ENCODE measurements at regions not wholly inside any gene's neighbourhood (a gene's known extent, or its start where the extent isn't known, plus 50 kb on each side); places are given as distances from the start of the nearest gene placed in this dataset.

DNA sequence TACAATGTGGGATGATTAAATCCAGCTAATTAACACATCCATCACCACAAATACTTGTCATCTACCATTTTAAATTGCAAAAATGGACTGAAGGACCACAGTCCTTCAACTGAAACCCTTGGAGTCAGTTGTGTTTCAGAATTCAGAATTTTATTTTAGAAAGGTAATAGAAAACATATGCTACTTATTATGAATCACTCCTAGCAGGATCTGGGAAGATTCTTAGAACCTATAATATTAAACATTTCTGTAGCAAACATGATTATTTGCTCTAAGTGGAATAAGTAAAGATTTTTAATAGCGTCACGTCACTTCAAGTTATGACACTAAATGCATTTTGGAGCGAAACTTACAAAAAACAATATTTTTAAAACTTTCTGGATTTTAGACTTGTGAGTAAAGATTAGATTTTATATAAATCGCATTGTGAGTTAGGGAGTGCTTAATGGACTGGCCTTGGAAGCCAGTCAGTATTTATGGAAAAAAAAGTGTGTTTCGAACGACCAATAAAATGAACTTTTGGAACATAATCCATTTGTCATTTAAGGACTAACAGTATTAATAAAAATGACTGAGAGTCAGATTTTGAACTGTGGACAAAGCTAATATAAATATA, 71.8 kb upstream of the PHACTR2 start:
- H4K20me1 ChIP-seq (ENCODE audit: low read depth, low read length) = no peaks in the 10 kb centered on the region
- H3F3A ChIP-seq (ENCODE audit: insufficient read depth) = no peaks in the 10 kb centered on the region
- no peak overlapping the region for H3K4me3 ChIP-seq (ENCODE audit: insufficient read depth, low read length, poor library complexity, severe bottlenecking)
- no peak overlapping the region for H3K27ac ChIP-seq (ENCODE audit: low read depth, low read length)
- no peaks in the 10 kb centered on the region for H3K9me3 ChIP-seq (ENCODE audit: insufficient read depth, low read length)
- no peak overlapping the region for H2AFZ ChIP-seq (ENCODE audit: low read depth, low read length, severe bottlenecking)
- H3K27me3 ChIP-seq (ENCODE audit: low read length) = no peaks in the 10 kb centered on the region
- H3K79me2 ChIP-seq (ENCODE audit: insufficient read depth, low read length) = no peaks in the 10 kb centered on the region
- no peak for TF ChIP-seq EZH2phosphoT487 (conservative IDR thresholded peaks at IDR 0.05; ENCODE audit: low read length)
- TF ChIP-seq, protein P1, sequence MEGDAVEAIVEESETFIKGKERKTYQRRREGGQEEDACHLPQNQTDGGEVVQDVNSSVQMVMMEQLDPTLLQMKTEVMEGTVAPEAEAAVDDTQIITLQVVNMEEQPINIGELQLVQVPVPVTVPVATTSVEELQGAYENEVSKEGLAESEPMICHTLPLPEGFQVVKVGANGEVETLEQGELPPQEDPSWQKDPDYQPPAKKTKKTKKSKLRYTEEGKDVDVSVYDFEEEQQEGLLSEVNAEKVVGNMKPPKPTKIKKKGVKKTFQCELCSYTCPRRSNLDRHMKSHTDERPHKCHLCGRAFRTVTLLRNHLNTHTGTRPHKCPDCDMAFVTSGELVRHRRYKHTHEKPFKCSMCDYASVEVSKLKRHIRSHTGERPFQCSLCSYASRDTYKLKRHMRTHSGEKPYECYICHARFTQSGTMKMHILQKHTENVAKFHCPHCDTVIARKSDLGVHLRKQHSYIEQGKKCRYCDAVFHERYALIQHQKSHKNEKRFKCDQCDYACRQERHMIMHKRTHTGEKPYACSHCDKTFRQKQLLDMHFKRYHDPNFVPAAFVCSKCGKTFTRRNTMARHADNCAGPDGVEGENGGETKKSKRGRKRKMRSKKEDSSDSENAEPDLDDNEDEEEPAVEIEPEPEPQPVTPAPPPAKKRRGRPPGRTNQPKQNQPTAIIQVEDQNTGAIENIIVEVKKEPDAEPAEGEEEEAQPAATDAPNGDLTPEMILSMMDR (IDR thresholded peaks at IDR 0.05; ENCODE audit: insufficient read depth, low read length, poor library complexity, severe bottlenecking) = no peak
- H3K9me2 ChIP-seq (replicated peaks; ENCODE audit: insufficient read depth, low read length) = no peaks in the 10 kb centered on the region
- no peaks in the 10 kb centered on the region for H3K36me3 ChIP-seq (ENCODE audit: low read length)
- H3K9ac ChIP-seq (ENCODE audit: low read length) = no peak overlapping the region
- no peak overlapping the region for H3K4me2 ChIP-seq (ENCODE audit: low read depth, low read length, poor library complexity, severe bottlenecking)

DNA sequence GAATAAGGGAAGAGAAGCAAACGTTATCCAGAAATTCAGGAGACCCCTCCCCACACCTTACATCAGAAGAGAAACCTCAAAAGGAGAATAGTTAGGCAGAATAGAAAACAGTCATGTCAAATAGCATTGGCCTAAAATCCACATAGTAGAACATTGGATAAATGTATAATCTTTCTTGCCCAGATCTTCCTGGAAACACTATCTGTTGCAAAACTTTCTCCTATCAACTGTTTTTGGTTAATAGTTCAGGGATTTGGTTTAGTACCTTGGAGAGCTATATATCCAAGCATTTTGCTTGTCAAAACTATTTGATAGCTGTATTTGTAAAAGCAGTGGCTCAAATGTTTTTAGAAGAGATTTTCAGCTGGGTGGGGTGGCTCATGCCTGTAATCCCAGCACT, 74.3 kb upstream of the PHACTR2 start:
- no peaks in the 10 kb centered on the region for H3K9me2 ChIP-seq (replicated peaks; ENCODE audit: insufficient read depth, low read length)
- H3K36me3 ChIP-seq (ENCODE audit: low read length) = no peaks in the 10 kb centered on the region
- no peak overlapping the region for H3K4me3 ChIP-seq (ENCODE audit: insufficient read depth, low read length, poor library complexity, severe bottlenecking)
- no peaks in the 10 kb centered on the region for H3K27me3 ChIP-seq (ENCODE audit: low read length)
- H3K79me2 ChIP-seq (ENCODE audit: insufficient read depth, low read length) = no peaks in the 10 kb centered on the region
- H3F3A ChIP-seq (ENCODE audit: insufficient read depth) = no peaks in the 10 kb centered on the region
- no peak overlapping the region for H3K27ac ChIP-seq (ENCODE audit: low read depth, low read length)
- no peaks in the 10 kb centered on the region for H3K9me3 ChIP-seq (ENCODE audit: insufficient read depth, low read length)
- no peak overlapping the region for H3K4me2 ChIP-seq (ENCODE audit: low read depth, low read length, poor library complexity, severe bottlenecking)
- no peak overlapping the region for H3K9ac ChIP-seq (ENCODE audit: low read length)
- H2AFZ ChIP-seq (ENCODE audit: low read depth, low read length, severe bottlenecking) = no peak overlapping the region
- no peaks in the 10 kb centered on the region for H4K20me1 ChIP-seq (ENCODE audit: low read depth, low read length)
- TF ChIP-seq, protein P1 (IDR thresholded peaks at IDR 0.05; ENCODE audit: insufficient read depth, low read length, poor library complexity, severe bottlenecking) = no peak
- no peak for TF ChIP-seq EZH2phosphoT487 (conservative IDR thresholded peaks at IDR 0.05; ENCODE audit: low read length)

DNA sequence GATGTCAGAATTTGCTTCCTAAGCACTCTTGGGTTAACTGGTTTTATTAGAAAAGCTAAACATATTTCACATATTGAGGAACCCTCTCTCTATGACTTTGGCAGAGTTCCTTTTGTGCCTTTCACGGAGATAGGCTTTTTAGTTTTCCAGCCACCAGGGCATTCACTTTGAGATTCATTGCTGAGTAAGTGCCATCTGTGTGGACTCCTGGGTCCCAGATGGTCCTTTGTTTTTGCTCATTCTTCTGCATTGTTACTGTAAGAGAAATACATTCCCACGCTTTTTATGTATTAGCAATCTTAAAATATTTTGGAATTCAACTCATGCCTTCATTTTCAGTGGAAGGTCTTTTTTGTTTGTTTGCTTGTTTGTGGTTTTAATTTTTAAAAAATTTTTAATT, 76.3 kb upstream of the PHACTR2 start:
- no peak for TF ChIP-seq EZH2phosphoT487 (conservative IDR thresholded peaks at IDR 0.05; ENCODE audit: low read length)
- TF ChIP-seq, protein P1 (IDR thresholded peaks at IDR 0.05; ENCODE audit: insufficient read depth, low read length, poor library complexity, severe bottlenecking) = no peak
- H3K4me2 ChIP-seq (ENCODE audit: low read depth, low read length, poor library complexity, severe bottlenecking) = no peak overlapping the region

More for the DNA sequence above, 76.3 kb upstream of the PHACTR2 start:
- no peaks in the 10 kb centered on the region for H3K79me2 ChIP-seq (ENCODE audit: insufficient read depth, low read length)
- H2AFZ ChIP-seq (ENCODE audit: low read depth, low read length, severe bottlenecking) = no peak overlapping the region
- no peaks in the 10 kb centered on the region for H3K36me3 ChIP-seq (ENCODE audit: low read length)
- no peak overlapping the region for H3K27ac ChIP-seq (ENCODE audit: low read depth, low read length)
- no peak overlapping the region for H3K9ac ChIP-seq (ENCODE audit: low read length)
- H3K27me3 ChIP-seq (ENCODE audit: low read length) = no peaks in the 10 kb centered on the region
- no peaks in the 10 kb centered on the region for H4K20me1 ChIP-seq (ENCODE audit: low read depth, low read length)
- no peaks in the 10 kb centered on the region for H3F3A ChIP-seq (ENCODE audit: insufficient read depth)
- H3K4me3 ChIP-seq (ENCODE audit: insufficient read depth, low read length, poor library complexity, severe bottlenecking) = no peak overlapping the region
- H3K9me3 ChIP-seq (ENCODE audit: insufficient read depth, low read length) = no peaks in the 10 kb centered on the region
- no peaks in the 10 kb centered on the region for H3K9me2 ChIP-seq (replicated peaks; ENCODE audit: insufficient read depth, low read length)
